NCI-H1048 (cell line): ENCODE measurements at regions not wholly inside any gene's neighbourhood (a gene's known extent, or its start where the extent isn't known, plus 50 kb on each side); places are given as distances from the start of the nearest gene placed in this dataset.
"Not testable (repeated sequence)": the region's sequence is repeated elsewhere in the genome, so short reads cannot be mapped to it uniquely, and the experiment has no call there.

Source experiments
- DNase-seq: peaks from one replicate; lab custom pipeline; 2025; lab: John Stamatoyannopoulos, UW

- DNase-seq: no peak
Measured at GRCh38 chr13:58495668-58496067, 864.1 kb downstream of the PCDH17 start.

GRCh38 chr13:58500938-58501337 is 869.4 kb downstream of the PCDH17 start:
- no peak for DNase-seq

- not testable (repeated sequence) for DNase-seq
Measured at GRCh38 chr13:58504202-58504700, 872.7 kb downstream of the PCDH17 start.

DNA sequence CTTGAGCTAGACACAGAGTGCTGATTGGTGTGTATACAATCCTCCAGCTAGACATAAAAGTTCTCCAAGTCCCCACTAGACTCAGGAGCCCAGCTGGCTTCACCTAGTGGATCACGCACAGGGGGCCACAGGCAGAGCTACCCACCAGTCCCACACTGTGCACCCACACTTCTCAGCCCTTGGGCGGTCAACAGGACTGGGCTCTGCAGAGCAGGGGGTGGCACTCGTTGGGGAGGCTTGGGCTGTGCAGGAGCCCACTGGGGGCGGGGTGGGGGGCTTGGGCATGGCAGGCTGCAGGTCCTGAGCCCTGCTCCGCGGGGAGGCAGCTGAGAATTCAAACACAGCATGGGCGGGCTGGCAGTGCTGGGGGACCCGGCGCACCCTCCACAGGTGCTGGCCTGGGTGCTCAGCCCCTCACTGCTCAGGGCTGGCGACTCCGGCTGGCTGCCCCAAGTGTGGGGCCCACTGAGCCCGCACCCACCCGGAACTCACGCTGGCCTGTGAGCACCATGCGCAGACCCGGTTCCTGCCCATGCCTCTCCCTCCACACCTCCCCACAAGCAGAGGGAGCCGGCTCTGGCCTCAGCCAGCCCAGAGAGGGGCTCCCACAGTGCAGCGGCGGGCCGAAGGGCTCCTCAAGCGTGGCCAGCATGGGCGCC is 873.8 kb downstream of the PCDH17 start:
- DNase-seq: not testable (repeated sequence)

GRCh38 chr13:58528351-58528750 is 896.8 kb downstream of the PCDH17 start:
- no peak for DNase-seq

- DNase-seq: no peak
Measured at GRCh38 chr13:58531614-58532013, 900.1 kb downstream of the PCDH17 start.

GRCh38 chr13:58542530-58542929 is 911.0 kb downstream of the PCDH17 start:
- DNase-seq: no peak

GRCh38 chr13:58547419-58547818 is 915.9 kb downstream of the PCDH17 start:
- no peak for DNase-seq

DNA sequence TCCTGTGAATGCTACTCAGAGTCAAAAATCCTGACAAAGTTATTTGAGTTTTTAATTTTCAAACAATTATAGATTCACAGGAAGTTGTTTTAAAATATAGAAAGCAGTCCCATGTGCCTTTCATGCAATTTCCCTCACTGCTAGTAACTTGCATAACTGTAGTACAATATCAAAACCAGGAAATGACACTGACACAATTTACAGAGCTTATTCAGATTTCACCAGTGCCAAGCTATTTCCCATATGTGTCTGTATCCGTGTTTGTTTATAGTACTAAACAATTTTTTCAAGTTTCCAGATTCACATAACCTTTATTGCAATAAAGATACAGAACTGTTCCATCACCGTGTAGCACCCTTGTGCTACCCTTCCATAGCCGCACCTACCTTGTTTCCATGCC is 934.6 kb downstream of the PCDH17 start:
- DNase-seq: no peak

DNA sequence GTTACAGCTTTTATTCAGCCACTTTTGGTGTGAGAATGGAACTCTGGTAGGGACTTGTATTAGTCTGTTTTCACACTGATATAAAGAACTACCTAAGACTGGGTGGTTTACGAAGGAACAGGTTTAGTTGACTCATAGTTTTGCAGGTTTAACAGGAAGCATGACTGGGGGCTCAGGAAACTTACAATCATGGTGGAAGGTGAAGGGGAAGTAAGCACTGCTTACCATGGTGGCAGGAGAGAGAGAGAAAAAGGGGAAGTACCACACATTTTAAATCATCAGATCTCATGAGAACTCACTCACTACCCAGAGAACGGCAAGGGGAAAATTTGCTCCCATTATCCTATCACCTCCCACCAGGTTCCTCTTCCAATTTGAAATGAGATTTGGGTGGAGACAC is 942.2 kb downstream of the PCDH17 start:
- no peak for DNase-seq

DNA sequence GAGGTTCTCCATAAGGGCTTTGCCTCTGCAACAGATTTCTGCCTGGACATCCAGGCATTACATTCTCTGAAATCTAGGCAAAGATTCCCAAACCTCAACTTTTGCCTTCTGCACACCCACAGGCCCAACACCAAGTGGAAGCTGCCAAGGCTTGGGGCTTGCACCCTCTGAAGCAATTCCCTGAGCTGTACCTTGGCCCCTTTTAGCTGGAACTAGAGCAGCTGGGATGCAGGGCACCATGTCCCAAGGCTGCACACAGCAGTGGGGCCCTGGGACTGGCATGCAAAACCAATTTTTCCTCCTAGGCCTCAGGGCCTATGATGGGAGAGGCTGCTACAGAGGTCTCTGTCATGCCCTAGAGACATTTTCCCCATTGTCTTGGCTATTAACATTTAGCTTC is 943.2 kb downstream of the PCDH17 start:
- no peak for DNase-seq

GRCh38 chr13:58579468-58579867 is 947.9 kb downstream of the PCDH17 start:
- DNase-seq: no peak

GRCh38 chr13:58583966-58584365 is 952.4 kb downstream of the PCDH17 start:
- no peak for DNase-seq

GRCh38 chr13:58584610-58585009 is 953.1 kb downstream of the PCDH17 start:
- no peak for DNase-seq

- no peak for DNase-seq
Measured at GRCh38 chr13:58587183-58587582, 955.6 kb downstream of the PCDH17 start.

DNA sequence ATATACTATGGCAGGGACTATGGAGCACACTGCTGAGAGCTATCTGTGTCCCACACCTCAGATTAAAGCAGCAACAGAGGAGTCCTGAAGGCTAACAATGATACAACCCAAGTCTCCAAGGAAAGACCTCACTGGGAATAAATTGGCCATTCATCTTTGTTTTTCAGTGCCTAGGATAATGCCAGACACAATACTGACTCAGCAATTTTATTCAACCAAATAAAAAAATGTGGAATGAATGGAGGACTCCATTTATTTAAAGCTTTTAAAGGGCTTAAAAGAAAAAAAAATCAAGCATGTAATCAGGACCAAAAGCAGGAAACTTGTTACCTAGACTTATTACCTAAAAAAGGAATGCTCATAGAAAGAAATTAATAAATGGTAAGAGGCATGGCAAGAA is 960.5 kb downstream of the PCDH17 start:
- DNase-seq: no peak

DNA sequence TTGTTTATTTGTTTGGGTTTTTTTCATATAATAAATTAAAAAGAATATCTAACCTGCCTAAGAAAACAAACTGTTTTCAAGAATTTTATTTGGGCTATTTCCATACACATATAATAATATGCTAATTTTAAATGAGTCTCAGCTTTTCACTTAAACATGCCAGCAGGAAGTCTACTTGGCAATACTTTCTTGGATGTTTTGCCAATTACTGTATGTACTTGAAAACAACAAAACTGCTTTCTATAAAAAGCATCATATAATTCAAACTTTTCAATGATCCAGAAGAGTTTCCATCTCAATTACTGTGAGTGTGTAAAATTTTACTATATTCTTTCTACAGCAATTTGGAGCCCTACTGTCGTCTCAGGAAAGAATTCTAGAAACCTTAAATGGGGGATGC is 961.2 kb downstream of the PCDH17 start:
- no peak for DNase-seq

DNA sequence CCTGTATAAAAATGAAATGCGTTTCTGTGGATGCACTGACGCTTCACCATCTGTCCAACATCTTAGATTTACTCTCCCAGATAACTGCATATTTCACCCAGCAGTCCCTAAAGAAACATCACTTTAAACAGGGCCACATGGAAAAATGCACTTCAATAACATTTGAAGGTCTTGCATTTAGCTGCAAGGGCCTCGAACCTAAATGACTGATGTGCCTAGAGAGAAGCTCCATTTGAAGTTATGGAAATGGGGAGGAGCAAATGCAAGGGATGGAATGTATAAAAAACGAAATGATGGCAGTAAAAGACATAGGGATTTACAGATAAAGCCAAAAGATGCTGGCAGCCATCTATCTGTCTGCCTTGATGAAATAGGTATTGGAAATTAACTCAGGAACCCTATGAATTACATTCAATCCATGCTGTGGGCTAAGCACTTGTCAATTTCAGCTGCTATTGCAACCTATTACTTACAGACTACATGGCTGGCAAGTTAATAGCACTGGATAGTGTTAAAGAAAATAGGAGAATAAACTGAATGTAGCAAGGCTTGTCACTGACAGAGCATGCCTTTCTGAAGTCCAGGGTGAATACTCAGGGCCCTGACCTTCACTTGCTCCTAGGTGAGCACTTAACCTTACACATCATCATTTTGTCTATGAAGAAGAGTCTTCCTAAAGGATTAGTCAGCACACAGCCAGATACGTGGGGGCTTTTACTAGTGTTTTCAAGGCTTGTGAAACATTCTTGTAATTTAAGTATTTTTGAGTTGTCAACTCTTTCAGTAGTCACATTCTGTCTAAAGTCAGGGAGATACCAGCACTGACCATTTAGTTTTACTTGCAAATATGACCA is 963.4 kb downstream of the PCDH17 start:
- no peak for DNase-seq

- no peak for DNase-seq
Measured at GRCh38 chr13:58597552-58597951, 966.0 kb downstream of the PCDH17 start.

GRCh38 chr13:58598241-58598640 is 966.7 kb downstream of the PCDH17 start:
- no peak for DNase-seq

DNA sequence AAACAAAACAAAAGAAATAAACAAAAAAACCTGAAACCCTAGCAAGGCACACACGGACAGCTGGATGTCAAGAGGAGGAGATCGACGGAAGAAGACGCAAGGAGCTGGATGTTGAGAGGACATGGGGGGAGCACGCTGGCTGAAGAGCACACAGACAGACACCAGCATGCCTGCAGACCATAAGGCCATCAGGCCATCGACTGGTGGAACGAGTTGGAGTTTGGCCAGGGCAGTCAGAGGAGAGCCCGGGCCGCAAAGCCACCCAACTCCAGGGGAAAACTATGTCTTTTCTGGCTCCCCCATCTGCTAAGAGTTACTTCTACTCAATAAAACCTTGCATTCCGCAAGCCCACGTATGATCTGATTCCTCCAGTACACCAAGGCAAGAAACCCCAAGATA is 979.6 kb downstream of the PCDH17 start:
- DNase-seq: no peak

DNA sequence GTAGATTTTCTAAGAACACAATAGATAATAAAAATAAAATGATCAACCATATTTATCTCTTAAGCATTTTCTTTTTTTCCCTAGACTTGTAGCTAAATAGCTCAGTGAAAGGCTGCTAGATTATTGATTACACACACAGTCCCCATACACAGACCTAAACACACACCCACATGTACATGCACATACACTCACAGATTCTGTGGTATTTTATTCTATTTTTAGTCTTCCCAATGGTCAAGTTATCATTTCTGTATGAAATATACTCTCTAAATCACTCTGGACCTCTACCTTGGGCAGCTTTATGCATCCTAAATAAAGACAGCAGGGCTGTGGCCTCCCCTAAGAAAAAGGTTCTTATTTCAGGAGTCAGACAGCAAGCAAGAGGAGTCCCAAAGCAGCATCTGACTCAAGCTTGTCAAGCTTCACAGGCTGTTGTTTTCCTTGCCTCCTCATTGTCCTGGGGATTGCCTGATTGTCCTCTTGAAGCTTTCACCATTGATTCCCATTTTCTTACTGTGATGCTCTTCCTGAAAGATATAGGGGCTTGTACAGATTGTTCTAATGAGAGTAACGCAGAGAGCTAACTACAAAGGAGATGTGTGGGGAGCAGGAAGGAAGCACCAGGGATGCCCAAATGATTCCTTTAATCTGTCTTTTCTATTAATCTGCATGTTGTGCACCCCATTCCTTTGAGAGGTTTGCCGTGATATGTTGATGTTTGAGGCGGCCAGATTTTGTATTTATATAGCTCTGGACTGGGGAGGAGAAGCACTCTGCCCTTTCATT is 986.5 kb downstream of the PCDH17 start:
- no peak for DNase-seq
